Keratinocyte (primary cell): ENCODE measurements at regions not wholly inside any gene's neighbourhood (a gene's known extent, or its start where the extent isn't known, plus 50 kb on each side); places are given as distances from the start of the nearest gene placed in this dataset.

Experiments used
- DNase-seq: peaks from one replicate; pipeline ENCODE4 v3.0.0-alpha.2; 2011; ENCODE audit warnings: low read depth, missing footprints, low spot score
- FAIRE-seq: peaks from 2 replicates; lab custom pipeline; 2011; peaks lifted over from hg19 to GRCh38; lab: Jason Lieb, UNC
- H2AFZ ChIP-seq: 2 replicates; pipeline ENCODE4 v1.6.0; 2012; ENCODE audit warnings: low read length, control low read depth, inconsistent platforms; ENCODE audit not compliant: control insufficient read depth
- H3K27ac ChIP-seq: 2 replicates; pipeline ENCODE4 v1.5.1; 2011; ENCODE audit warnings: low read length; ENCODE audit not compliant: control insufficient read depth, insufficient read depth
- H3K27me3 ChIP-seq: 3 replicates; pipeline ENCODE4 v1.6.0; 2011; ENCODE audit warnings: low read length; ENCODE audit not compliant: control insufficient read depth, insufficient read depth; ENCODE audit errors: extremely low read depth
- H3K36me3 ChIP-seq, 2 experiments: 2 replicates in 1 of 2; 3 replicates in 1 of 2; pipeline ENCODE4 v1.5.1; 2011; ENCODE audit warnings: low read length in 2 of 2, mild to moderate bottlenecking in 1 of 2; ENCODE audit not compliant: control insufficient read depth in 2 of 2, insufficient read depth in 2 of 2; ENCODE audit errors: extremely low read depth in 1 of 2
- H3K4me1 ChIP-seq: 3 replicates; pipeline ENCODE4 v1.5.1; 2011; ENCODE audit warnings: low read length; ENCODE audit not compliant: control insufficient read depth, insufficient read depth; ENCODE audit errors: extremely low read depth
- H3K4me2 ChIP-seq: 3 replicates; pipeline ENCODE4 v1.6.0; 2011; ENCODE audit warnings: low read depth, low read length; ENCODE audit not compliant: control insufficient read depth, insufficient read depth; ENCODE audit errors: extremely low read depth
- H3K4me3 ChIP-seq, 3 experiments: fragments of 200-600 bp in 1 of 3; sonication (generic) in 1 of 3; 2 replicates in 2 of 3; 3 replicates in 1 of 3; pipeline ENCODE4 v1.5.1; 2011 to 2016; ENCODE audit warnings: low read length in 3 of 3, mild to moderate bottlenecking in 3 of 3, control low read depth in 2 of 3, inconsistent platforms in 1 of 3, low read depth in 1 of 3, mixed read lengths in 1 of 3, mixed run types in 1 of 3, moderate library complexity in 1 of 3; ENCODE audit not compliant: control insufficient read depth in 2 of 3, insufficient read depth in 2 of 3; ENCODE audit errors: extremely low read depth in 1 of 3
- H3K79me2 ChIP-seq: 2 replicates; pipeline ENCODE4 v1.6.0; 2012; ENCODE audit warnings: low read length; ENCODE audit not compliant: control insufficient read depth, insufficient read depth
- H3K9ac ChIP-seq: 3 replicates; pipeline ENCODE4 v1.6.0; 2011; ENCODE audit warnings: low read length; ENCODE audit not compliant: control insufficient read depth, insufficient read depth; ENCODE audit errors: extremely low read depth
- H3K9me1 ChIP-seq: 3 replicates; pipeline ENCODE4 v1.6.0; 2011; ENCODE audit warnings: low read length; ENCODE audit not compliant: control insufficient read depth, insufficient read depth; ENCODE audit errors: extremely low read depth
- H3K9me3 ChIP-seq: 2 replicates; pipeline ENCODE4 v1.5.1; 2012; ENCODE audit warnings: low read depth, low read length; ENCODE audit not compliant: control insufficient read depth
- H4K20me1 ChIP-seq: 3 replicates; pipeline ENCODE4 v1.6.0; 2011; ENCODE audit warnings: low read length; ENCODE audit not compliant: control insufficient read depth, insufficient read depth; ENCODE audit errors: extremely low read depth
- CTCF ChIP-seq, 3 experiments: IDR thresholded peaks in 1 of 3; conservative IDR thresholded peaks in 1 of 3; optimal IDR thresholded peaks in 1 of 3; 2 replicates in 2 of 3; 3 replicates in 1 of 3; pipeline versions ENCODE3 to v1.5.1; 2011; ENCODE audit warnings: low read length in 3 of 3, mild to moderate bottlenecking in 3 of 3, moderate library complexity in 2 of 3, control low read depth in 1 of 3, inconsistent platforms in 1 of 3; ENCODE audit not compliant: insufficient read depth in 2 of 3; ENCODE audit errors: extremely low read depth in 1 of 3
- EZH2 ChIP-seq: IDR thresholded peaks from one replicate; pipeline ENCODE4 v1.6.1; 2012; ENCODE audit warnings: inconsistent platforms, mild to moderate bottlenecking, low read length, moderate library complexity
- dilution Hi-C: fragments of 300-500 bp; cut with MboI; formaldehyde crosslinking; loops from one replicate; pipeline ENCODE4 v1.7.0; 2020; ENCODE audit warnings: low sequenced_read_pairs; ENCODE audit not compliant: extremely low pct_ligation_motif_present

DNA sequence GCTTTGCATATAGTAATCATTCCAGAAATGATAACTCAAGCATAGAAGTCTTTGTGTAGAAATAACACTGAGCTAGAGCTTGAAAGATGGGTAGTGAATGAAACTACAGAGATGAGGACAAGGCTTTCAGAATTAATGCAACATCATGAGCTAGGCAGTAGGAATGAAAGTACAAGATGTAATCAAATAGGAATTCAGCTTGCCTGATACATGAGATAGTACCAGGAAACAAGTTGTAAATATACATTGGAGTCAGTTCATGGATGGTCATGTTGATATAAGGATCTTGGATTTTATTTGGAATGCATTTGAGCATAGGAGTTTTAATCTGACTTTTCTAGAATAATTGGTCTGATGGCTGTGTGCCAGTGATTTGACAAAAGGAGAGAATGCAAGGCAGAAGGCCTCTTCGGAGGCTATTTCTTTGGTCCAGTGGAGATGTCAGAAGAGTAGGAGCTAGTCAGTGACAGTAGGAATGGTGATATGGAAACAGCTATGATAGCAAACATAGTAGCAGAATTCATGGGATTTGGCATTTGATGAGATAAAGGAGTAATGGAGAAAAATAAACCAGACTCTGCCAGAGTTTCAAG, 206.4 kb upstream of the PACRGL start:
- Histone ChIP-seq H3K79me2 (no peaks in the 10 kb centered on the region), H2AFZ (no peak overlapping the region), H3K9ac (no peak overlapping the region), H3K27me3 (no peaks in the 10 kb centered on the region), H3K27ac (no peak overlapping the region), H3K9me3 (no peaks in the 10 kb centered on the region), H3K9me1 (no peaks in the 10 kb centered on the region), H3K4me1 (no peaks in the 10 kb centered on the region), H3K36me3 (no peaks in the 10 kb centered on the region), H4K20me1 (no peaks in the 10 kb centered on the region), H3K4me3 (no peak overlapping the region), H3K4me2 (no peak overlapping the region)
- TF ChIP-seq EZH2 (no peak), CTCF (optimal IDR thresholded peaks at IDR 0.05 in 1 of 3, IDR thresholded peaks at IDR 0.05 in 1 of 3, conservative IDR thresholded peaks at IDR 0.05 in 1 of 3; ENCODE audit: extremely low read depth in 1 of 3, insufficient read depth in 2 of 3, low read length in 3 of 3) (no peak)
- FAIRE-seq (no peak), DNase-seq (no peak)
- dilution Hi-C loops, result no loop called here

DNA sequence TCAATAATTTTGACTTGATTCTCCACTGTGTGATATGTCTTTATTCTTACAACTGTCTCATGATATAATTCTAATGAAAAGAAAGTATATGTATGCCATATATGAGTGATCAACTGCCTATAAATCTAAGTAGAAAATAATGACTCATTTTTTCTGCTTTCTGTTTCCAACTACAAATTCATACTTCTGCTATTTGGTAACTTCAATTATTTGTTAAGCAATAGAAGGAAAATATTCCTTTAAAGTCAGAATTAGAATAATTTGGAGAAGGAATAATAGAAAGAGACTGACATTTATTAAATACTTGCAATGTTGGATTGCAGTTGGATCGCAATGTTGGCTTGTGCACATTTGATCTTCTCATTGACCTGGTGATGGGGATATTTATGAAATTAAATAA, 204.2 kb upstream of the PACRGL start:
- no peak overlapping the region for H3K9ac ChIP-seq
- H3K4me1 ChIP-seq, result no peaks in the 10 kb centered on the region
- H3K4me2 ChIP-seq, result no peak overlapping the region
- H3K27ac ChIP-seq, result no peak overlapping the region
- DNase-seq (no peak), FAIRE-seq (no peak)
- H3K27me3 ChIP-seq, result no peaks in the 10 kb centered on the region
- TF ChIP-seq EZH2 (no peak), CTCF (optimal IDR thresholded peaks at IDR 0.05 in 1 of 3, IDR thresholded peaks at IDR 0.05 in 1 of 3, conservative IDR thresholded peaks at IDR 0.05 in 1 of 3; ENCODE audit: extremely low read depth in 1 of 3, insufficient read depth in 2 of 3, low read length in 3 of 3) (no peak)
- H2AFZ ChIP-seq, result no peak overlapping the region
- no peaks in the 10 kb centered on the region for H3K9me3 ChIP-seq
- H3K36me3 ChIP-seq, result no peaks in the 10 kb centered on the region
- H3K4me3 ChIP-seq, result no peak overlapping the region
- no peaks in the 10 kb centered on the region for H3K79me2 ChIP-seq
- dilution Hi-C loops, result no loop called here
- H4K20me1 ChIP-seq, result no peaks in the 10 kb centered on the region
- H3K9me1 ChIP-seq, result no peaks in the 10 kb centered on the region
